ENCODE measurements at regions not wholly inside any gene's neighbourhood (a gene's known extent, or its start where the extent isn't known, plus 50 kb on each side); places are given as distances from the start of the nearest gene placed in this dataset.

DNA sequence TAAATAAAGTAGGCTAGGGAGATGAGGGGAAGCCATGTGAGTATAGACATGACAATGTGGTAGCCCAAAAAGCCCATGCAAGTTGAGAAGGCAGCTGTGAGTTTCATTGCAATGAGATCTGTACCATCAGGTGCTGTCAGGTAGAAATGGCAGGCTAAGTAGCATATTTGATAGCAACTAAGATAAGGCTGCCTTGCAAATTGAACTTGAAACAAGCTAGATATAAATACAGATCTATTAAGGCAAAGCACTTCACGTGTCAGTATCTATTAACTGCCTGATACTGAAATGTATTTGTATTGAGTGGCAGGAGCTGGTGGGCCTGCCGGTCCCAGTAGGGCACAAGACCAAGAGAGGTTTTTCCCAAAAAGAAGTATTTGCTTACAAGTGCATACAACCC lies 419.9 kb downstream of the TDRD15 start:
- no peak for DNase-seq

- no peak for DNase-seq
Observed at GRCh38 chr2:21544392-21544791, 420.6 kb downstream of the TDRD15 start.

- DNase-seq: no peak
Observed at GRCh38 chr2:21552981-21553380, 429.2 kb downstream of the TDRD15 start.

DNA sequence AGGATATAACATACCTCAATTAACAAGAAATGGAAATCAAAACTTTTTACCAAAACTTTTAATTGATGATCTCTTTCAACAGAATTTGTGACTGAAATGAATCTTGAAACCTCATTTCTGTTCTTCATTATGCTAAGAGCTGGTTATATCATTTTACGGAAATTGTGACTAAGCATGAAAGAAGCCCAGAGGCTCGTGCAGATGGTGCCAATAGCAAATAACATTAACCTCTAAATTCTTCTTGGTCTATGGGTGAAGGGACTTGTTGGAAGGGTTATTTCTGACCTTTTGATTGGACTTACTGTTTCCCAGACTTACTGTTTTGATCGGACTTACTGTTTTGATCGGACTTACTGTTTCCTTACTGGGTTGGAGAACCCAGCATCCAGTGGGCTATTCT lies 435.6 kb downstream of the TDRD15 start:
- no peak for DNase-seq

DNA sequence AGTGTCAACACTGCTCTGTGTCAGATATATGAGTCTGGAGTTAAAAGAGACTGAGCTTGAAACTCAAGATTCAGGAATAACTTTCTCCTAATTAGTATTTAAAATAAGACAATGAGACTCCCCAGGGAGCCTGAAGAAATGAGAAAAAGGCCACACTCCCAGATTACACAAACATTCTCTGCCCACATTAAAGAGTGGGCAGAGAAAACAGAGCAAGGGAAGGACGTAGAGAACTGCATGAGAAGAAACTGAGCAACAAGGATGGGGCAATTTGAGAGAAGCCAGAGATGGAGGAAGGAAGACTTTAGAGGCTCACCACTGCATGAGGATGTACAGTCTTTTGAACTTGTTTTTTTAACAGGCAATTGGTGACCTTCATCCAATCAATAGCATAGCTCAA lies 438.2 kb downstream of the TDRD15 start:
- no peak for DNase-seq

GRCh38 chr2:21567395-21567794 lies 443.6 kb downstream of the TDRD15 start:
- no peak for DNase-seq

DNA sequence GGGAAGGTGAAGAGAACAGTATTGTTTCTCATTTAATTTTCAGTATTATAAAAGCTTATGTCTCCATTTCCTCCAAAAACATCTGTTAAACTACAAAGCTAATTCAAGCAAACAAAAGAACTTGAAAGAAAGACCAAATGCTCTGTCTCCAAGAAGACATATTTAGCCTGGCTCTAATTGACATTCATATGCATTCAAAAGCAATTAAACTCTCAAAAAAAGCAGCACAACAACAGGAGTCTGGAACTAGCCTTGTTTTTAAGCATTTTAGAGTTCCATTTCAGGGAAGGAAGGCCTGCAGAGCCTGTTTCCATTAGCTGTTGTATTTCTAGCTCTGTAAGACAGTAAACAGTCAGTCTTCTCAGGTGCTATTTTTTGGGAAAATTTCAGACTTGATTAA lies 447.9 kb downstream of the TDRD15 start:
- no peak for DNase-seq

DNA sequence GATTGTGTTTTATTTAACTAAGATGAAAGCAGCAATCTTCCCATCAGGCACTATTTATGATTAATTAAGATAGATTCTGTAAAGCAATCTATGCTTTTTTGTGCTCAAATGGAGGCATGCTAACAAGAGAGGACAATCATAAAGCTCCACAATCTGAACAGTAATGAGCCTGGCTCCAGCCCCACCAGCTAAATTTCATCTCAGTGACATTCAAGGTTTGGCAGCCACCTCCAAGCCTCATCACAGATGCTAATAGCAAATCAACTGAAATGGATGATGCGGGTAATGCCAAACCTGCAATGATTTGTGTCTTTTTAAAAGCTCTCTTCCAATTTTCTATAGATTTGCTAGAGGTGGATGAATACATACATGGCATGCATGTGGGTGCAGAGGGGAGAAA lies 456.6 kb downstream of the TDRD15 start:
- DNase-seq: no peak

DNA sequence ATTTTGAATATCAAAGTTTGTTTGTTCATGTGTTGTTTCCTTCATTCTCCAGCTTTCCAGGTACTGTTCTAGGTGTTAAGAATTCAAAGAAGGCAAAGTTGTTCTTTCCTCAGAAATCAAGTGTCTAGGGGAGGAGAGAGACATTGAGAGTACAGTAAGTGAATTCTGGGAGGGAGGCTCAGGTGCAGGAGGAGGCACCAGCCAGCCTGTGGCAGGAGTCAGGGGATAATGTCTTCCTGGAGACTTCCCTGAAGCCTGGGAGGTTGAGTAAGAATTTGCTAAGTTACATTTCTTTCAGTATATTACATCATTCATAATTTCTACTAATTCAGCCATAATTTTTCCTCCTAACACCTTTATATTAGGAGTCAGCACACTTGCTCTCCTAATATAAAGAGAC lies 462.1 kb downstream of the TDRD15 start:
- DNase-seq: no peak

- no peak for DNase-seq
Observed at GRCh38 chr2:21590026-21590690, 466.4 kb downstream of the TDRD15 start.

DNA sequence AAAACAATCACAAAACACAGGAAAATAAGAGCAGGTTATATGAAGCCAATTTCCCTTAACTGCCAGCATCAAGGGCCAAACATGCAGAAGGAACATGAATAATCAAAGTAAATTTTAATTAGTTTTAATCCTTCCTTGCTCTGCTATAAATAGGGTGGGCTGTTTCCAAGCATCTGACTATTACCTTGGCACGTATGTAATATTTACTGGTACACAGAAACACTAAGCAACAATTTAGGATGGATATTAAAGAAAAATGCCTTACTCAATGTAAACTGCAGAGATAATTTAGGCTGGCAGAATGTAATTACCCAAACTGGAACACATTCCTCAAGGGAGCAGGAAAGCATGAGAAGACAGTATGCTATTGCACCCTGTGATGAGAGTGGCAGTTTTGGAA lies 468.2 kb downstream of the TDRD15 start:
- DNase-seq: no peak

DNA sequence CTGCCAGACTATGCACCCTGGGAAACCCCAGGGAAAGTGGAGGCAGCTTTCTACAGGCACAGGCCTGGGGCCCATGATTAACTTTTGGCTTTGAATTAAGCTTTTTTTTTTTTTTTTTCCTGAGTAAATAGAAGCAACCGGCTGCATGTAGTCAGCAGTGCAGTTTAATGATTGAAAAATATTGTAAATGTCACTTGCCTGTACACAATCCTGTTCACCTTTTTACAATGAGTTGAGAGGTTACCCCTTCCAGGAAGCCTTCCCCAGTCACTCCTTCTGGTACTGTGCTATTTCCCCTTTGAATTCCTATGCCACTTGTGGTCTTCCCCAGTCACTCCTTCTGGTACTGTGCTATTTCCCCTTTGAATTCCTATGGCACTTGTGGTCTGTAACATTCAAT lies 475.6 kb downstream of the TDRD15 start:
- DNase-seq: no peak

DNA sequence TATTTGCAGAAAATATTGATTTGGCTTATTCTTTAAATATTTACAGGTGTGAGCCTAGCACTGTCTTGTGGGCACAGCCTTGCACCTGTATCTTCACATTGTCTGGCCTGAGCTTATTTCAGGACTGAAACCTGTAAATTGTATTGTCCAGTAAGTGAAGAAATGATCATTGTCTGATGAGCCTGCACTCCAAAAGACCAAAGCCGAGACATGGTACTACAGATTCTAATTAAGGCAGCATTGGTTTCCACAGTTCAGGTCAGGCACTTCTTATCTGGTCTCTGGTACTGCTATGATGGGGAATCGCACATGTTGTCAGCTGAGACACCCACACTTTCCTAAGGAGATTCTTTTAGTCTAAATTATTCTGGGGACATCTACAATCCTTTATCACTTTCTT lies 479.0 kb downstream of the TDRD15 start:
- no peak for DNase-seq

DNA sequence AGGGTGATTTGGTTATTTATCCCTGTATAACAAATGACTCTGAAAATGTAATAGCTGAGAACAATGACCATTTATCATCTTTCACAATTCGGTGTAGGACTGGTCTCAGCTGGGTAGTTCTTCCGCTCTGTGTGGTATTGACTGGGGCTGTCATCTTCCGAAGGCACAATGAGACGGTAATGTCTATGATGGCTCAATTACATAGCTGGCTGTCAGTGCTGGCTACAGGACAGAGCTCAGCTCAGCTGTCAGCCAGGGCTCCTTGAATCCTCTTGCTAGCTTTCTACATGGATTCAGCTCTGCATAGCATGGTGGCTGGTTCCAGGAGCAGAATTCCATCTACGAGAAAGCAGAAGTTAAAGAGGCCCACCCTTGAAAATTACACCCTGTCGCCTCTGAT lies 483.8 kb downstream of the TDRD15 start:
- DNase-seq: no peak

DNA sequence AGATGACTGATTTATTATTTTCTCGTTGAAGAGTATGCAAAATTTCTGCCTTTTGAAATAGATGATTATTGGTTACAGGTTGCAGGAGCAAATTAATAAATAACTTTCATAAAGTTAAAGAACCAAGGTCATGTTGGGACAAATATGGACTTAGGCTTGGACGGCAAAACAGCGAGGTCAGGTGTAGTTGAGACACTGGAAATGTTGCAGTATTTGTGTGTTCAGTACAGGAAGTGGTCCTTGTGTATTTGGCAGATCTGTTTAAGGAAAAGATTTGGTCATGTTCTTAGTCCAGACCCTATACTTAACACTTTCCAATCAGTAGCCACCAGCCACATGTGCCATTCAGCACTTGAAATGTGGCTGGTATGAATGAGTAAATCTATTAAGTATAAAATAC lies 486.5 kb downstream of the TDRD15 start:
- DNase-seq: no peak

DNA sequence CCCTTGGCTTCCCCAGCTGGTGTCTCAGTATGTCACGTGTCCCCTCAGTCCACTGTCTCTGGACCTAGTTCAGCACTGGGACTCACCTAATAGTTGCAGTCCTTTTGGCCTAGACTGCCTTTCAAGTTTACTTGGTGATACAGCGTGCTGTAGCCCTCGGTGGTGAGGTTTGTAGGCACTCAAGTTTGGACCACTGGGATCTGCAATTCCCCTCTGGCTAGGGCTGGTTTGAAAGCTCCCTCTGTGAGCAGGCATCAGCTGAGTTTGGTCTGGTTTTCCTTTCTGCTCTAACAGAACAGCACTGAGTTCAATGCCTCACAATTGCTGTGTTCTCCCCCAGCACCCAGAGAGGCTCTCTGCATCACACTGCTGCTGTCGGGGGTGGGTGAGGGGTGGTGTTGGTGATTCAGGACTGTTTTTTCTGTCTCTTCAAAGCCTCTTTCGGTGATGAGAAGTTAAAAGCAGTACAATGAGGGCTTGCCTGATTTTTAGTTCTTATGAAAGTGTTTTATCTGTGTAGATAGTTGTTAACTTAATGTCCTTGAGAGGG lies 494.2 kb downstream of the TDRD15 start:
- no peak for DNase-seq

DNA sequence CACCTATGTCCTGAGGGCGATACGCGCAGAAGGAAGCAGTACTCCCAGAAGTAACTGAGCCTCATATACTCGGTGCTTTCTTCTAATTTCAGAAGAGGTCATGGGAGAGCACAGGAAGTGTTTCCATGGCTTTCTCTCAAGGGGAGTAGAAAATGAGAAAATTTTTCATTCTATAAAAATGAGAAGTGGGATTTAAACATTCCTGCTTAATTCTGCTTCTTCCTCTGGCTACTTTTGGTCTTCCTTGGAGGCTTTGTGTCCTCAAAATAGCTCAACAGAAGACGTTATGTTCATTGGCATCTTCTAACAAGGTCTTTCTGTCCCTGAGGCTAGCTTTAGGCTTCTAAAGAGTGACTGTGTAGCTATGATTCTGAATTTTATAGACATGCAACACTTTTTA lies 497.0 kb downstream of the TDRD15 start:
- no peak for DNase-seq

DNA sequence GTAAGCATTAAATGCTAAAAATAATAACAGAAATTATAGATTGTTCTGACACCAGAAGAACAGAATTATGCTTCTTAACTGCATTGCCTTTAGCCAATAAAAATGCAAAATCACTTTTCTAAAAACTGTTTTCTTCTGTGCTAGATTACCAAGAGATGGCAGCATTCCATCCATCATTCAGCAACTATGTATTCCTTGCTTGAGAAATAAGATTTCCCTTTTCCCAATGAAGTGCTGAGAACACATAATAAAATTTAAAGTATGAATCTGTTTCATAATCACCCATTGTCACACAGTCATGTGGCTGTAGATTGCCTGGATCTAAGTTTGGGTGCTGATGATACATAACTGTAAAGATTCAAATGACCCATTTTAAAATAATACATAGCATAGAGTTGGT lies 504.2 kb downstream of the TDRD15 start:
- no peak for DNase-seq

GRCh38 chr2:21633015-21633414 lies 509.2 kb downstream of the TDRD15 start:
- no peak for DNase-seq

GRCh38 chr2:21633466-21633865 lies 509.7 kb downstream of the TDRD15 start:
- DNase-seq: no peak

GRCh38 chr2:21633911-21634310 lies 510.1 kb downstream of the TDRD15 start:
- DNase-seq: no peak

DNA sequence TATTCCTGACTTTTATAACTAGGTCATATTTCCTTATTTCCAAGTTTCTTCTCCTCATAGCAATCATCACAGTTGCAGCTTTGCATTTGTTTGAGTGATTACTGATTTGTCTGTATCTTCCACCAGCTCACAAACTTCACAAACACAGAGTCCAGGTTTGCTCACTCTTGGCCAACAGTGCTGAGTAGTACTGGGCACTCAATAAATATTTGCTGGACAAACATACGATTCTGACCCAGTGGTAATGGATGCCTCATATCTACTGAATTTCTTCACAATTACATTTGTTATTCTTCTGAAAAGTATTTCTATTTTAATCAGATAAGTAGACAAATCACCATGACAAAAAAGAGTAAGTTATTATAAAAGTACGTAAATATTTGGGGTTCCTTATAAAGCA lies 516.3 kb downstream of the TDRD15 start:
- no peak for DNase-seq

DNA sequence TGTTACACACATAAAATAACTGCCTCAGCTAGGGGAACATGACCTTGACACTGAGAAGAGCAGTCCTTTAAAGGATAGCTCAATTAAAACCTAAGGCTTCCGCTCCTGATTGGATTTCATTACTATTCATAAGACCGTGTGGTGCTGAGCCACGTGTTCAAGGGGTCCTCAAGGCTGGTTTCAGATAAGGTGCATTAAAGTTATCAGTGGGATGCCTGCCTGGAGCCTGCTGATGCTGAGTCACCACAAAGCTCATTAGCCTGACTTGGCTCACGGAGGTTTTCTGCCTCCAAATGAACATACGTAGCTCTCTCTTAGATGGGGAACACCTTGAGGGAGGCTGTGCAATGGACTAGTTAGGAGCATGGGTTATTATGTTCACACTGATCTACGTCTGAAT lies 518.9 kb downstream of the TDRD15 start:
- DNase-seq: no peak

- DNase-seq: no peak
Observed at GRCh38 chr2:21643180-21643579, 519.4 kb downstream of the TDRD15 start.

- no peak for DNase-seq
Observed at GRCh38 chr2:21644266-21644665, 520.5 kb downstream of the TDRD15 start.

Data from activated CD4-positive, alpha-beta T cell treated with anti-CD3 and anti-CD28 coated beads, Interleukin-10, Interleukin-2, amounts not matched to agents 100 ng/mL and 50 ng/mL, durations not matched to agents 16 hours and 8 hours (primary cell).